ENCODE measurements at regions not wholly inside any gene's neighbourhood (a gene's known extent, or its start where the extent isn't known, plus 50 kb on each side); places are given as distances from the start of the nearest gene placed in this dataset.

GRCh38 chr4:37742149-37742548 is 56.0 kb upstream of the RELL1 start:
- no peaks in the 10 kb centered on the region for H3K4me1 Mint-ChIP-seq
- ATAC-seq (ENCODE audit: low read depth) (no peak), DNase-seq (no peak)
- intact Hi-C loops (cut with micrococcal nuclease): no loop called here
- TF ChIP-seq CTCF (IDR thresholded peaks at IDR 0.05): no peak
- H3K27me3 Mint-ChIP-seq: no peaks in the 10 kb centered on the region
- POLR2A ChIA-PET: interaction anchor here (0.6 kb wide), 1 partner anchor 1499 kb away, joined by 4 read pairs; no protein-coding TSS in a partner anchor
- H3K9me3 Mint-ChIP-seq: no peaks in the 10 kb centered on the region
- CTCF ChIA-PET: no interaction called here
- H3K4me3 Mint-ChIP-seq: no peak overlapping the region
- no peak overlapping the region for H3K27ac Mint-ChIP-seq
- H3K36me3 Mint-ChIP-seq (ENCODE audit: low read depth): no peaks in the 10 kb centered on the region

- ChIA-PET CTCF (no interaction called here), POLR2A (no interaction called here)
- H3K9me3 Mint-ChIP-seq: no peaks in the 10 kb centered on the region
- ATAC-seq (ENCODE audit: low read depth) (no peak), DNase-seq (no peak)
- intact Hi-C loops (cut with micrococcal nuclease): no loop called here
- no peak overlapping the region for H3K4me3 Mint-ChIP-seq
- H3K36me3 Mint-ChIP-seq (ENCODE audit: low read depth): no peaks in the 10 kb centered on the region
- no peak overlapping the region for H3K27ac Mint-ChIP-seq
- no peak for TF ChIP-seq CTCF (IDR thresholded peaks at IDR 0.05)
- H3K4me1 Mint-ChIP-seq: no peaks in the 10 kb centered on the region
- no peaks in the 10 kb centered on the region for H3K27me3 Mint-ChIP-seq
Observed at GRCh38 chr4:37741564-37741963, 55.4 kb upstream of the RELL1 start.

- no peaks in the 10 kb centered on the region for H3K36me3 Mint-ChIP-seq (ENCODE audit: low read depth)
- H3K27ac Mint-ChIP-seq: no peak overlapping the region
- H3K9me3 Mint-ChIP-seq: no peaks in the 10 kb centered on the region
- no peak for TF ChIP-seq CTCF (IDR thresholded peaks at IDR 0.05)
- CTCF ChIA-PET: no interaction called here
- intact Hi-C loops (cut with micrococcal nuclease): no loop called here
- POLR2A ChIA-PET: no interaction called here
- DNase-seq (no peak), ATAC-seq (ENCODE audit: low read depth) (no peak)
- H3K4me3 Mint-ChIP-seq: no peak overlapping the region
- H3K27me3 Mint-ChIP-seq: no peaks in the 10 kb centered on the region
- H3K4me1 Mint-ChIP-seq: peaks cover 2% of the 10 kb centered on the region
Observed at GRCh38 chr4:37740546-37740945, 54.4 kb upstream of the RELL1 start.

- Mint-ChIP-seq H3K4me3 (no peak overlapping the region), H3K9me3 (no peaks in the 10 kb centered on the region), H3K36me3 (ENCODE audit: low read depth) (no peaks in the 10 kb centered on the region), H3K27ac (no peak overlapping the region), H3K4me1 (peaks cover 3% of the 10 kb centered on the region), H3K27me3 (no peaks in the 10 kb centered on the region)
- intact Hi-C loops (cut with micrococcal nuclease): no loop called here
- POLR2A ChIA-PET: no interaction called here
- CTCF ChIA-PET: no interaction called here
- ATAC-seq (ENCODE audit: low read depth): no peak
- no peak for TF ChIP-seq CTCF (IDR thresholded peaks at IDR 0.05)
- DNase-seq: no peak
Observed at GRCh38 chr4:37737466-37737865, 51.3 kb upstream of the RELL1 start.

Data from activated B cell treated with CpG ODN at 0.5 μM for 24 hours (primary cell).